Mesothelial cell of epicardium (in vitro differentiated cells): ENCODE measurements at regions not wholly inside any gene's neighbourhood (a gene's known extent, or its start where the extent isn't known, plus 50 kb on each side); places are given as distances from the start of the nearest gene placed in this dataset.
"Not testable (repeated sequence)": the region's sequence is repeated elsewhere in the genome, so short reads cannot be mapped to it uniquely, and the experiment has no call there.

Experiments used
- DNase-seq, 2 experiments: peaks; one replicate each; pipeline ENCODE4 v3.0.0; 2021; ENCODE audit warnings: low spot score in 2 of 2; ENCODE audit not compliant: unreplicated experiment in 2 of 2
- H3K27ac Mint-ChIP-seq: 2 replicates; pipeline ENCODE4 v1.8.0; 2021; ENCODE audit warnings: mixed read lengths
- H3K27me3 Mint-ChIP-seq: 2 replicates; pipeline ENCODE4 v1.8.0; 2021; ENCODE audit warnings: low read depth, mixed read lengths
- H3K36me3 Mint-ChIP-seq: 2 replicates; pipeline ENCODE4 v1.8.0; 2021; ENCODE audit warnings: mixed read lengths
- H3K4me1 Mint-ChIP-seq: 2 replicates; pipeline ENCODE4 v1.8.0; 2021; ENCODE audit warnings: mixed read lengths
- H3K4me3 Mint-ChIP-seq: 2 replicates; pipeline ENCODE4 v1.8.0; 2021; ENCODE audit warnings: mild to moderate bottlenecking, moderate library complexity, mixed read lengths
- H3K9me3 Mint-ChIP-seq: 2 replicates; pipeline ENCODE4 v1.8.0; 2021; ENCODE audit warnings: mixed read lengths
- CTCF ChIP-seq: fragments of 200-600 bp; sonication (generic); IDR thresholded peaks from one replicate; pipeline ENCODE4 v1.5.0; 2021; ENCODE audit warnings: antibody characterized with exemption; ENCODE audit not compliant: unreplicated experiment

GRCh38 chr7:91717681-91718470 lies 162.6 kb downstream of the MTERF1 start:
- no peak for DNase-seq

GRCh38 chr7:91719008-91719407 lies 161.5 kb downstream of the MTERF1 start:
- Mint-ChIP-seq H3K4me1 (no peaks in the 10 kb centered on the region), H3K4me3 (no peak overlapping the region), H3K27me3 (peaks cover 4% of the 10 kb centered on the region), H3K9me3 (peaks cover 34% of the 10 kb centered on the region), H3K27ac (no peak overlapping the region), H3K36me3 (peaks cover 4% of the 10 kb centered on the region)
- no peak for TF ChIP-seq CTCF
- DNase-seq = no peak

More at GRCh38 chr7:91717681-91718470, 162.6 kb downstream of the MTERF1 start:
- Mint-ChIP-seq H3K27me3 (peaks cover 4% of the 10 kb centered on the region), H3K27ac (no peak overlapping the region), H3K4me1 (no peaks in the 10 kb centered on the region), H3K9me3 (peaks cover 33% of the 10 kb centered on the region), H3K4me3 (no peak overlapping the region), H3K36me3 (peaks cover 4% of the 10 kb centered on the region)
- no peak for TF ChIP-seq CTCF

- H3K4me3 Mint-ChIP-seq = no peak overlapping the region
- H3K9me3 Mint-ChIP-seq = peaks cover 40% of the 10 kb centered on the region
- H3K36me3 Mint-ChIP-seq = peaks cover 4% of the 10 kb centered on the region
- H3K27me3 Mint-ChIP-seq = peaks cover 6% of the 10 kb centered on the region
- no peak for DNase-seq
- no peak for TF ChIP-seq CTCF
- no peak overlapping the region for H3K27ac Mint-ChIP-seq
- no peaks in the 10 kb centered on the region for H3K4me1 Mint-ChIP-seq
These were observed 160.1 kb downstream of the MTERF1 start for GRCh38 chr7:91720260-91720937.

GRCh38 chr7:91722831-91723230 lies 157.7 kb downstream of the MTERF1 start:
- Mint-ChIP-seq H3K9me3 (peaks cover 42% of the 10 kb centered on the region), H3K4me1 (no peaks in the 10 kb centered on the region), H3K27me3 (peaks cover 8% of the 10 kb centered on the region), H3K36me3 (peaks cover 4% of the 10 kb centered on the region), H3K4me3 (no peak overlapping the region), H3K27ac (no peak overlapping the region)
- no peak for DNase-seq
- TF ChIP-seq CTCF = no peak

- Mint-ChIP-seq H3K9me3 (peaks cover 15% of the 10 kb centered on the region), H3K27me3 (peaks cover 15% of the 10 kb centered on the region)
- DNase-seq, H3K36me3 Mint-ChIP-seq, H3K4me3 Mint-ChIP-seq, H3K27ac Mint-ChIP-seq, H3K4me1 Mint-ChIP-seq: not testable (repeated sequence)
These were observed 151.5 kb downstream of the MTERF1 start for GRCh38 chr7:91729046-91729445.

- no peak for TF ChIP-seq CTCF
- Mint-ChIP-seq H3K9me3 (peaks cover 12% of the 10 kb centered on the region), H3K4me3 (no peak overlapping the region), H3K36me3 (no peaks in the 10 kb centered on the region), H3K4me1 (no peaks in the 10 kb centered on the region), H3K27me3 (peaks cover 13% of the 10 kb centered on the region), H3K27ac (no peak overlapping the region)
- no peak for DNase-seq
These were observed 148.5 kb downstream of the MTERF1 start for GRCh38 chr7:91731976-91732375.
